HAP-1 (cell line): ENCODE measurements at regions not wholly inside any gene's neighbourhood (a gene's known extent, or its start where the extent isn't known, plus 50 kb on each side); places are given as distances from the start of the nearest gene placed in this dataset.
"Not testable (repeated sequence)": the region's sequence is repeated elsewhere in the genome, so short reads cannot be mapped to it uniquely, and the experiment has no call there.

Experiments
- DNase-seq, 2 experiments: peaks; one replicate each; pipeline ENCODE4 v3.0.0-alpha.2; 2016 to 2020; ENCODE audit warnings: low spot score in 2 of 2
- H3K27me3 ChIP-seq: fragments of 250-450 bp; sonication (Bioruptor Pico); 2 replicates; pipeline ENCODE4 v1.5.1; 2020; ENCODE audit warnings: low read depth, mild to moderate bottlenecking, moderate library complexity
- H3K36me3 ChIP-seq: fragments of 250-450 bp; sonication (Bioruptor Pico); replicated peaks from 2 replicates; pipeline ENCODE4 v1.5.1; 2020; ENCODE audit warnings: mild to moderate bottlenecking
- H3K4me1 ChIP-seq: fragments of 250-450 bp; sonication (Bioruptor Pico); 2 replicates; pipeline ENCODE4 v1.5.1; 2020; ENCODE audit warnings: mild to moderate bottlenecking
- H3K4me3 ChIP-seq: fragments of 250-450 bp; sonication (Bioruptor Pico); 2 replicates; pipeline ENCODE4 v1.5.1; 2020; ENCODE audit warnings: mild to moderate bottlenecking, moderate library complexity
- H3K9me3 ChIP-seq: fragments of 250-450 bp; sonication (Bioruptor Pico); 2 replicates; pipeline ENCODE4 v1.5.1; 2020; ENCODE audit warnings: mild to moderate bottlenecking, moderate library complexity
- in situ Hi-C: fragments of 300-500 bp; cut with MboI; formaldehyde crosslinking; loops from 3 replicates; pipeline ENCODE4 v1.14.3; 2020; ENCODE audit warnings: low sequenced_read_pairs, inconsistent platforms, mixed read lengths

DNA sequence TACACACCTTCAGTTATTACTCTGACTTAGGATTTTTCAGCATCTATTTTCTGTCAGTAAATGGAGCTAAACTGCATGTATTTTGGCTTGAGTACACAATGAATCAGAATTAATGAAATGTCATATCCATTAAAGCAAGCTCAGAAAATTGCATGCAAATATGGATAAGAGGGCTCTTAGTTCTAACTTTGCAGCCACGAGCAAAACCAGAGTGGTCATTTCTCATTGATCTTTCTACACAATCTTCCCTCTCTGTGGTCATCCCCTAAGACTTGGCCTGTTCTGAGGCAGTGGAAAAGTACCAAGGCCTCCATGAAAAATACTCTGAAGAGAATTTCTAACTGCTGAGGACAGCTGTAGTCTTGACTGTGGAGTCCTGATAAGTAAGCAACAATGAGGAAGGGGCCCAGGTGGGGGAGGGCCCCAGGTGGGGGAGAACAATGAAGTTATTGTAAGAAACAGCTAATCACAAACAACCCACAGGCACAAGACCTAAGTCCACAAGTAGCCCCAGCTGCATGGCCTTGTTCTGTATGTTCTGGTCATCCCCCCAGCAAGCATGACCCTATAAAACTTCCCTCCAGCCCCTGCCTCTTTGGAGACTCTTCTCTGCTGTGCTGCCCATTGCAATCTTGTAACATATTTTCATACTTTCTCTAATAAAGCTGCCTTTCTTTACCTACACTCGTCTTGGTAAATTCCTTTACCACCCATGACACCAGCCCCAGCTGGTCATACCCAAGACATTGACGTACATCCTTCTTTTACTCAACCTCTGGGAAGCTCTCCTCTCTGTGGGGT lies 230.3 kb downstream of the TDRD15 start:
- H3K27me3 ChIP-seq = no peaks in the 10 kb centered on the region; the same call in 1 of the 2 replicates
- no peaks in the 10 kb centered on the region for H3K4me1 ChIP-seq
- H3K4me3 ChIP-seq = no peak overlapping the region
- no peaks in the 10 kb centered on the region for H3K36me3 ChIP-seq
- DNase-seq = no peak
- no peaks in the 10 kb centered on the region for H3K9me3 ChIP-seq
- in situ Hi-C loops = no loop called here

DNA sequence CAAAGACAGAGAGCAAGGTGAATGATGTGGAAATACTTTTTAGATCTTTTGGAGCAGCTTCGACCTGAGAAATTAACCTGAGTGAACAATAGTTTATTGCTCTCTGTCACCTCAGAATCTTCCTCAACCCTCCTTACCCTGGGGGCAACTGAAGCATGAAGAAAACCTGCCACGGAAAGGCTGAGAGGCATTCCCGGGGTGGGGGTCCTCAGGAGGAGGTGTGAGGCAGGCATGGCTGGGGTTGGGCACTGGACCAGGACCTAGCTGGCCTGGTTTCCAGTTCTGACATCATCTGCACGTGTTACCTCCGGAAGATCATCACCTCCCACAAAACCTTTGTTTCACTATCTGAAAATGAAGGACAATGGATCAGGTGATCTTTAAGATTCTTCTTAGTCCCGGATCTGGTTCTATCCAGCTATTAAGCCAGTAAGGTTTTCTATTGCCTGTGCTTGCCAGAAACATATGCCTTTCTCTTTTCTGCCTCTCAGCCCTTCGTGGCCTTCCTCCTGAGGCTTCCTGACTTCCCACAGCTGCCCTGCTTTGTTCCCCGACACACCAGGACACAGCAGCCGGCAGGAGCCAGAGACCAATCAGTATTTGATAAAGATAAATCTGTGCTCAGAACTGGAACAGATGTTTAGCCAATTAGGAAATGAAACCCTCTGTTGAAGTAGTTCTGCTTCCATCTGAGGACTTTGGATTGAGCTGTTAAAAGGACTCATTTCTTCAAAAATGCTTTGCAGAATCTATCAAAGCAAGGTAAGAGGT lies 232.5 kb downstream of the TDRD15 start:
- no peak for DNase-seq
- H3K9me3 ChIP-seq = no peaks in the 10 kb centered on the region
- H3K4me1 ChIP-seq = no peaks in the 10 kb centered on the region
- H3K36me3 ChIP-seq = no peaks in the 10 kb centered on the region
- H3K27me3 ChIP-seq = no peaks in the 10 kb centered on the region
- no peak overlapping the region for H3K4me3 ChIP-seq
- in situ Hi-C loops = no loop called here

DNA sequence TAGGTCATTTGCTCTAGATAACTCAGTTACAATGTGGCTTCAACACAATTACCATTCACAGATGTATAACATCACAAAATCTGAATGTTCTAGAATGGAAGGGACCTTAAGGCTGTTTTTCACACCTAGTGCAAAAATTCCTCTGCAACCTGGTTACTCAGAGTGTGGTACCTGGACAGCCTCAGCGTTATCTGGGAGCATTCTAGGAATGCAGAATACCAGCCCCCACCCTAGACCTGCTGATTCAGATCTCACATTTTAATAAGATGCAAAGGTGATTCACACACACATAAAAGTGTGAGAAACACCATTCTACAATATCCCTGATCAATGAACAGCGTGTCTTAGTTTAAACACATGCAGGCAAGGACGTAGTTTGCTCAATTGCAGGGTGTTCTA lies 233.1 kb downstream of the TDRD15 start:
- Histone ChIP-seq H3K9me3 (no peaks in the 10 kb centered on the region), H3K36me3 (no peaks in the 10 kb centered on the region), H3K4me1 (no peaks in the 10 kb centered on the region), H3K27me3 (no peaks in the 10 kb centered on the region), H3K4me3 (no peak overlapping the region)
- in situ Hi-C loops = no loop called here
- no peak for DNase-seq

DNA sequence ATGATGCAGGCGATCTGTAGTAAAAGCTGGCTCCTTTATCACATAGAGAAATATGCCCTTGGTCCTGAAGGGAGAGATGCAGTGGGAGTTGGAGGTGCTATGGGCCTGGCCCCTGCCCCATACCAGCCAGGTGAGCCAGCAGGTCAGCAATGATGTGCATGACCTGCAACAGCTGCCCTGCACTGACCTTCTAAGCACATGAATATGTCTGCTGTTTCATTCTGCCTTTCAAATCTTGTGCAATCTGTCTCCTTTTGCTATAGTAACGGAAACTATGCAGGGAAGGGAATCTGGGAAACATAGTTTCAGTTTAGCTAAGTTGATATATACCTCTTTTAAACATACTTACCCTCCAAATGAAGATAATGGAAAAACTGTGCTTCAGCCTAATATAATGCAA lies 235.2 kb downstream of the TDRD15 start:
- Histone ChIP-seq H3K4me3 (no peak overlapping the region), H3K4me1 (no peaks in the 10 kb centered on the region), H3K9me3 (no peaks in the 10 kb centered on the region), H3K27me3 (no peaks in the 10 kb centered on the region), H3K36me3 (no peaks in the 10 kb centered on the region)
- no peak for DNase-seq
- in situ Hi-C loops = no loop called here

DNA sequence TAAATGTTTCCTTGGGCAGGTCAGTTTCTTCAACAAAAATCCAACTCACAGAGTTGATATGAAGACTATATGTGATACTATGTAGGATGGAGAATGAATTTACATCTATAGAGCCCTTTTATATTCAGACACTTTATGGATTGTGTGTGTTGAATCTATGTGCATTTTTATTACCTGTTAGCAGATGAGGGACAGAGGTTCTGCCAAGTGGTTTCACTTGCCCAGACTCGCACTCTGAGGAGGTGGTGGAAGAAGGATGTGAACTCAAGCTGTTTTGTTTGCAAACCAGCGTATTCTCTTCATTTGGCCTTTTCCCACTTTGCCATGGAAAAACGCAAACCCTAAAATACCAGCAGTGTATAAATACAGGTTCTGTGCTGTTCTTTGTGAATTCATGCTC lies 237.6 kb downstream of the TDRD15 start:
- no peak for DNase-seq
- no peaks in the 10 kb centered on the region; the same call in 1 of the 2 replicates for H3K27me3 ChIP-seq
- no peaks in the 10 kb centered on the region for H3K36me3 ChIP-seq
- H3K4me1 ChIP-seq = no peaks in the 10 kb centered on the region
- H3K4me3 ChIP-seq = no peak overlapping the region
- no peaks in the 10 kb centered on the region for H3K9me3 ChIP-seq
- in situ Hi-C loops = no loop called here

DNA sequence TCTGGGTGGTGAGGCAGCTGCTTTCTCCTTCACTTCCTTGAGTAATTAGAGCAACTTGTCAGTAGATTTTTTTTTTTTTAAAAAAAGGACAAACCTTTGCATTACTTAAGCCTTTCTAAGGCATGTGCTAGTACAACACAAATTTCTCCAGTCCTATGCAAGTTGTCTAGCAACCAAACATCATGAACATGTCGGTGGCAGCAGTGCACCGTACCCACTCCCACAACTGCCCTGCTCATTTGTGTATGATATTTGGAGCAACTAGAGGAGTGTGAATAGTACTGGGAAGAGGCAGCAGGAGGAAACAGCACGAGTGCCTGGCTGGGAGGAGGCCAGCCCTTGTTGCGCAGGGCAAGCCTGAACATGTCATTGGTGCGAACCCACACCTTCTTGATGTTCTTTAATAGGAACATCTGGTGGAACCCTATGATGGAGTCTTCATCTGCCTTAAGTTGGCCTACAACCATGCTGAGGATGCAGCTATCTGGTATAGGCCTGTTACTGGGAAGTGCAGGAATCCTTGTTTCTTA lies 238.3 kb downstream of the TDRD15 start:
- H3K36me3 ChIP-seq = no peaks in the 10 kb centered on the region
- no peaks in the 10 kb centered on the region for H3K4me1 ChIP-seq
- H3K9me3 ChIP-seq = no peaks in the 10 kb centered on the region
- in situ Hi-C loops = no loop called here
- no peaks in the 10 kb centered on the region; the same call in 1 of the 2 replicates for H3K27me3 ChIP-seq
- no peak for DNase-seq
- H3K4me3 ChIP-seq = no peak overlapping the region

DNA sequence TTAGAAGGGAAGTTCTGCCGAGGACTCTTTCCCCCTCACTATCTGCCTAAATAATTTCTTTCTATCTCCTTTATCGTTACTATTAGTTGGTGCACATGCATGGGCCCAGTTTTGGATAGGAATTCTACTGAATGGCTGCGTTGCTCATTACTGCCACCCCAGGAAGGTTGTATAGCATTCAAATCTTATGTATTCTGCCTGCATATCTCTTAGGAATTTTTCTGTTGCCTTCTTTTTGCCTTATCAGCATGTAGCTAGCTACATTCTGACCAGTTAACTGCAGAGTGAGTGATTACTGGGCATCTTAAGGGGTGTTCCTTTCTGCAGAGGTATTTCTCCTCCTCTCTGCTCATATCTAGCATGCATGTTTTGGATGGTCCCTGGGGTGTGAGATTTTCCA lies 239.6 kb downstream of the TDRD15 start:
- DNase-seq = no peak
- H3K4me3 ChIP-seq = no peak overlapping the region
- in situ Hi-C loops = no loop called here

DNA sequence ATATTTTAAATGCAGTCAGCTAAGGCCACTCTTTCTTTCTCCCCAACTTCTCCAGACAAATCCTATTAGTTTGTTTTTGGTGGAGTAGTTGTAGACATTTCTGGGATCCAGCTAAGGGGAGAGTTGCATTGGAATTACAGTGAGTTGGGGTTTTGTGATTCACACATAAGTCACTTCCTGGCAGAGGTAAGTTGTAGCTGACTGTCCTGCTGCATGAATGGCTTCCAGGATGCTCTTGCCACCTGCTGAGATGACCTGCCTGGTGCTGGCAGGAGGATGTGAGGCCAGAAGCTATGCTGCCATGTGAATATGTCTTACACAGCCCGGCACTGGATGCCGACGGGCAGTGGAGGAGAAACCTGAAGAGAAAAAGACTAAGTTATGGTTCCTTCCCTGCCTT lies 243.7 kb downstream of the TDRD15 start:
- no peaks in the 10 kb centered on the region for H3K36me3 ChIP-seq
- H3K9me3 ChIP-seq = no peaks in the 10 kb centered on the region
- no peak for DNase-seq
- no peak overlapping the region for H3K4me3 ChIP-seq
- in situ Hi-C loops = no loop called here
- no peaks in the 10 kb centered on the region for H3K4me1 ChIP-seq
- no peaks in the 10 kb centered on the region; the same call in none of the 2 replicates for H3K27me3 ChIP-seq

More for the DNA sequence above, 239.6 kb downstream of the TDRD15 start:
- Histone ChIP-seq H3K4me1 (no peaks in the 10 kb centered on the region), H3K9me3 (no peaks in the 10 kb centered on the region), H3K36me3 (no peaks in the 10 kb centered on the region), H3K27me3 (no peaks in the 10 kb centered on the region; the same call in none of the 2 replicates)

DNA sequence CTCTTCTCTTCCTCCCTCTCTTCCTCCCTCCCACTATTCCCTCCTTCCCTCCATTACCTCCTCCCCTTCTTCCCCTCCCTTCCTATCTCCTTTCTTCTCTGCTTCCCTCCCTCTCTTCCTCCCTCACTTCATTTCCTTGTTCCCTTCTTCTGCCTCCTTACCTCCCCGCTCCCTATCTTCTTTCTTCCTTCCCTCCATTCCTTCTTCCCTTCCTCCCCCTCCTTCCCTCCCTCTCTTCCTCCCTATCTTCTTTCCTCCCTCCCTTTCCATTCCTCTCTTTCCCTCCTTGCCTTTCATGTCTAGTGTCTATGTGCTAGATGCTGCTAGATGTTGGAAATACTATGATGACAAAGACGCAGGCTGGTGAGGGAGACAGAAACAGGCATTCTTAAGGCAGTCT lies 246.0 kb downstream of the TDRD15 start:
- no peaks in the 10 kb centered on the region for H3K4me1 ChIP-seq
- no peak for DNase-seq
- in situ Hi-C loops = no loop called here

DNA sequence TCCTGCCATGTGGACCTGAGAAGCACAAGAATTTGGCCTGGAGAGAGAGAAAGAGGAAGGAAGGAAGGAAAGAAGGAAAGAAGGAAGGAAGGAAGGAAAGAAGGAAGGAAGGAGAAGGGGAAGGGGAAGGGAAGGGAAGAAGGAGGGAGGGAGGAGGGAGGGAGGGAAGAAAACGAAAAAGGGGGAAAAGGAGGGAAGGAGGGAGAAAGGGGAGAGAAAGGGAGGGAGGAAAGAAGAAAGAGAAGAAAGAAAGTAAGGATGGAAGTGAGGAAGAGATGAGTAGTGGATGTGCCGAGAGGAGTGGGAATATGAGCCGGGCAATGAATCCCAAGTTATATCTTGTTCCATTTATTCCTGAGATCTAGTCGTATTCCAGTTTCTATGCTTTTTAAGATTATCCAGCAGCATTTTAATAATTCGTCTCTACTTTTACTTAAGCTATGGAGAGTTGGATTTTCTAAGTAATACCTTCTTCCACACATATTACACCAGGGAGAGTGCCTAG lies 247.8 kb downstream of the TDRD15 start:
- DNase-seq = no peak
- H3K36me3 ChIP-seq = no peaks in the 10 kb centered on the region
- H3K9me3 ChIP-seq = no peaks in the 10 kb centered on the region
- no peaks in the 10 kb centered on the region; the same call in 1 of the 2 replicates for H3K27me3 ChIP-seq
- no peaks in the 10 kb centered on the region for H3K4me1 ChIP-seq
- in situ Hi-C loops = no loop called here
- no peak overlapping the region for H3K4me3 ChIP-seq

More for the DNA sequence above, 246.0 kb downstream of the TDRD15 start:
- H3K36me3 ChIP-seq = no peaks in the 10 kb centered on the region
- no peaks in the 10 kb centered on the region for H3K9me3 ChIP-seq
- H3K27me3 ChIP-seq = no peaks in the 10 kb centered on the region; the same call in none of the 2 replicates
- no peak overlapping the region for H3K4me3 ChIP-seq

DNA sequence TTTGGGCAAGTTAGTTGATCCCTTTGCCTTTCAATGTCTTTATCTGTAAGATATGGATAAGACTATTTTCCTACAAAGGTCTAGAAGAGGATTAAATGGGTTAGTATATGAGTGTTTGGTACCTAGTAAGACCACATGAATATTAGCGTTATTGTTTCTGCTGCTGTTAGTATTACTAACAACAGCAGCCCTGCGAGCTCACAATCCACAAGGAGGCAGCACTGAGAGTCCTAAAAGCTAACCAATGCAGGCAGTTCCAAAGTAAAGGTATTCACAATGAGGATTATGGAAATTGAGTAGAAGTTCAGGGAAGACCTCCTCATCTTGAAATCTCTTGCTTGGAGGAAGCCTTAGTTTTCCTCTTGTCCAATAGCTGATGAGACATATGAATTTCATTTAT lies 248.9 kb downstream of the TDRD15 start:
- H3K27me3 ChIP-seq = no peaks in the 10 kb centered on the region; the same call in 1 of the 2 replicates
- H3K4me1 ChIP-seq = no peaks in the 10 kb centered on the region
- in situ Hi-C loops = no loop called here
- peak; percentile 51 to 63 for DNase-seq
- H3K36me3 ChIP-seq = no peaks in the 10 kb centered on the region
- no peak overlapping the region for H3K4me3 ChIP-seq
- H3K9me3 ChIP-seq = no peaks in the 10 kb centered on the region

DNA sequence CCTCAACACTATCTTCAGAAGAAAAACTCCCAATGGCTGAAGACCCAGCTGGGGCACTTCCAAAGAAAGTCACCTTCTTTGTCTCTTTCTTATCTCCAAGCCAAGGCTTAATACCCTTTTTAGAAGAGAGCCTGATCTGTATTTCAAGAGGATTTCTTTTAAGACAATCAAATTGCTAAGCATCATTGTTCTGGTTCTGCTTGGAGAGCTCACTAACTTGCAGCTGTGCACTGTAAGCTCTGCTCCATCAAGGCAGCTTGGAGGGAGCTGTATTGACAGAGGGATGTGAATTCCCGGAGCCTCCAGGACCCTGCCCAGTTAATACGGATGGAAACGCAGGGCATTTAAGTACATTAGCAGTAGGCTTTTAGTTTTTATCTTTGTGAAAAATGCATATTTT lies 253.1 kb downstream of the TDRD15 start:
- DNase-seq = no peak
- in situ Hi-C loops = no loop called here
- no peaks in the 10 kb centered on the region for H3K27me3 ChIP-seq

DNA sequence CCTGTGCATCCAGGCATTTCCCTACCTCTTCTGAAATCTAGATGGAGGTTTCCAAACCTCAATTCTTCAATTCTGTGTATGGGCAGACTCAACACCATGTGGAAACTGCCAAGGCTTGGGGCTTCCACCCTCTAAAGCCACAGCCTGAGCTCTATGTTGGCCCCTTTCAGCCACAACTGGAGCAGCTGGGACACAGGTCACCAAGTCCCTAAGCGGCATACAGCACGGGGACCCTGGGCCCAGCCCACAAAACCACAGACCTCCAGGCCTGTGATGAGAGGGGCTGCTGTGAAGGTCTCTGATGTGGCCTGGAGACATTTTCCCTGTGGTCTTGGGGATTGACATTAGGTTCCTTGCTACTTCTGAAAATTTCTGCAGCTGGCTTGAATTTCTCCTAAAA lies 255.4 kb downstream of the TDRD15 start:
- no peak for DNase-seq
- no peaks in the 10 kb centered on the region for H3K9me3 ChIP-seq
- H3K27me3 ChIP-seq = no peaks in the 10 kb centered on the region
- in situ Hi-C loops = no loop called here
- no peaks in the 10 kb centered on the region for H3K4me1 ChIP-seq
- no peak overlapping the region for H3K4me3 ChIP-seq
- H3K36me3 ChIP-seq = no peaks in the 10 kb centered on the region

More for the DNA sequence above, 253.1 kb downstream of the TDRD15 start:
- Histone ChIP-seq H3K4me1 (no peaks in the 10 kb centered on the region), H3K36me3 (no peaks in the 10 kb centered on the region), H3K9me3 (no peaks in the 10 kb centered on the region), H3K4me3 (no peak overlapping the region)

DNA sequence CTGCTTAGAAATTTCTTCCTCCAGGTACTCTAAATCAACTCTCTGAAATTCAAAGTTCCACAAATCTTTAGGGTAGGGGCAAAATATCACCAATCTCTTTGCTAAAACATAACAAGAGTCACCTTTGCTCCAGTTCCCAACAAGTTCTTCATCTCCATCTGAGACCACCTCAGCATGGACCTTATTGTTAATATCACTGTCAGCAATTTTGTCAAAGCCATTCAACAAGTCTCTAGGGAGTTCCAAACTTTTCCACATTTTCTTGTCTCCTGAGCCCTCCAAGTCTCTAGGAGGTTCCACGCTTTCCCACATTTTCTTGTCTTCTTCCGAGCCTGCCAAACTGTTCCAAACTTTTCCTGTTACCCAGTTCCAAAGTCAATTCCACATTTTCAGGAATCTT lies 255.9 kb downstream of the TDRD15 start:
- H3K27me3 ChIP-seq, H3K36me3 ChIP-seq, DNase-seq, in situ Hi-C loops, H3K4me1 ChIP-seq, H3K9me3 ChIP-seq, H3K4me3 ChIP-seq: not testable (repeated sequence)
